GM12865 (cell line): ENCODE measurements at regions not wholly inside any gene's neighbourhood (a gene's known extent, or its start where the extent isn't known, plus 50 kb on each side); places are given as distances from the start of the nearest gene placed in this dataset.
"Not testable (repeated sequence)": the region's sequence is repeated elsewhere in the genome, so short reads cannot be mapped to it uniquely, and the experiment has no call there.

Experiments
- DNase-seq: peaks from one replicate; pipeline ENCODE4 v3.0.0; 2010; ENCODE audit warnings: low read depth
- H3K4me3 ChIP-seq: 2 replicates; pipeline ENCODE4 v1.5.1; 2011; ENCODE audit warnings: mild to moderate bottlenecking, low read depth, low read length, control low read depth
- TF ChIP-seq, protein P1 (sequence below): IDR thresholded peaks from 2 replicates; pipeline ENCODE4 v1.5.1; 2011; ENCODE audit warnings: low read length, control low read depth, low read depth, inconsistent platforms; ENCODE audit not compliant: insufficient read depth; ENCODE audit errors: missing control alignments

DNA sequence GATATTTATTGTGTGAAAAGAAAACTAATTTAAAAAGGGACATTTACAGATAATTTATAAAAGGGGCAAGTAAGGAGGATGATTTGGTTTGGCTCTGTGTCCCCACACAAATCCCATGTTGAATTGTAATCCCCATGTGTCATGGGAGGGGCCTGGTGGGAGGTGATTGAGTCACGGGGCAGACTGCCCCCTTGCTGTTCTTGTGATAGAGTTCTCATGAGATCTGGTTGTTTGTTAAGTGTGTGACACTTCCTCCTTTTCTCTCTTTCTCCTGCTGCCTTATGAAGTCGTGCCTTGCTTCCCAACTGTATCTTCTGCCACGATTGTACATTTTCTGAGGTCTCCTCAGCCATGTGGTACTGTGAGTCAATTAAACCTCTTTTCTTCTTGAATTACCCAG lies 171.0 kb upstream of the SEMA3E start:
- TF ChIP-seq, protein P1, sequence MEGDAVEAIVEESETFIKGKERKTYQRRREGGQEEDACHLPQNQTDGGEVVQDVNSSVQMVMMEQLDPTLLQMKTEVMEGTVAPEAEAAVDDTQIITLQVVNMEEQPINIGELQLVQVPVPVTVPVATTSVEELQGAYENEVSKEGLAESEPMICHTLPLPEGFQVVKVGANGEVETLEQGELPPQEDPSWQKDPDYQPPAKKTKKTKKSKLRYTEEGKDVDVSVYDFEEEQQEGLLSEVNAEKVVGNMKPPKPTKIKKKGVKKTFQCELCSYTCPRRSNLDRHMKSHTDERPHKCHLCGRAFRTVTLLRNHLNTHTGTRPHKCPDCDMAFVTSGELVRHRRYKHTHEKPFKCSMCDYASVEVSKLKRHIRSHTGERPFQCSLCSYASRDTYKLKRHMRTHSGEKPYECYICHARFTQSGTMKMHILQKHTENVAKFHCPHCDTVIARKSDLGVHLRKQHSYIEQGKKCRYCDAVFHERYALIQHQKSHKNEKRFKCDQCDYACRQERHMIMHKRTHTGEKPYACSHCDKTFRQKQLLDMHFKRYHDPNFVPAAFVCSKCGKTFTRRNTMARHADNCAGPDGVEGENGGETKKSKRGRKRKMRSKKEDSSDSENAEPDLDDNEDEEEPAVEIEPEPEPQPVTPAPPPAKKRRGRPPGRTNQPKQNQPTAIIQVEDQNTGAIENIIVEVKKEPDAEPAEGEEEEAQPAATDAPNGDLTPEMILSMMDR = no peak
- no peak for DNase-seq
- H3K4me3 ChIP-seq = no peak overlapping the region

- no peak for DNase-seq
- no peak overlapping the region for H3K4me3 ChIP-seq
- TF ChIP-seq, protein P1 = no peak
These were observed 165.5 kb upstream of the SEMA3E start for GRCh38 chr7:83814480-83814879.

GRCh38 chr7:83812563-83812962 lies 163.6 kb upstream of the SEMA3E start:
- DNase-seq, H3K4me3 ChIP-seq: not testable (repeated sequence)

DNA sequence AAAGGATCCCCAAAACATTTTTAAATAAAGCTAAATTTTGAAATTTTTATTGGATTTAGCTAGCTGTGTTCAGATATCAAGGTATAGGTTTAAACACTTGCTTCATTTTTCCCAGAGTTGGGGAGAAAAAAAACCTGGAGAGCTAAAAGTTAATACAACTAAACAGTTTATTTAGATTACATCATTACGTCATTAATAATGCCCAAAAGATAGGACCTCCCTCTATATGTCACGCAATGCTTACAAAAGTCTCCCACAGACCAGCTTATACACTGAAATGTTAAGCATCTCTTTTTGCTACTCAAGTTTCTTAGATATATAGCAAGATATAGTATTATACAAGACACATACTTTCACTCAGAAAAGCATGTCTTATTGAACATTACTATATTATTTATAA lies 160.0 kb upstream of the SEMA3E start:
- no peak for DNase-seq
- TF ChIP-seq, protein P1 = no peak
- H3K4me3 ChIP-seq = no peak overlapping the region

DNA sequence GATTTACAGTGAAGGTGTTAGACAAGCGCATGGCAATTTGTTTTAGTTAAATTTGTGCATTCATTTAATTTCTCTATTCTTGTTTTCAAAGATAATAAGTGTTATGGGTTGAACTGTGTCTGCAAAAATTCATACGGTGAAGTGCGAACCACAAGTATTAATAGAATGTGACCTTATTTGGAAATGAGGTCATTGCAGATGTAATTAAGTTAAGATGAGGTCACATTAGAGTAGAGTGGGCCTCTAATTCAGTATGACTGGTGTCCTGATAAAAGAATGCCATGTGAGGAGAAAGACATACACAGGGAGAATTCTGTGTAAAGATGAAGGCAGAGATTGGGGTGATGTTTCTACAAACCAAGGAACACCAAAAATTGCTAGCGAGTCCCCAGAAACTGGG lies 158.8 kb upstream of the SEMA3E start:
- DNase-seq = no peak
- no peak overlapping the region for H3K4me3 ChIP-seq
- TF ChIP-seq, protein P1 = no peak

GRCh38 chr7:83806538-83806937 lies 157.6 kb upstream of the SEMA3E start:
- TF ChIP-seq, protein P1 = no peak
- no peak overlapping the region for H3K4me3 ChIP-seq
- no peak for DNase-seq

DNA sequence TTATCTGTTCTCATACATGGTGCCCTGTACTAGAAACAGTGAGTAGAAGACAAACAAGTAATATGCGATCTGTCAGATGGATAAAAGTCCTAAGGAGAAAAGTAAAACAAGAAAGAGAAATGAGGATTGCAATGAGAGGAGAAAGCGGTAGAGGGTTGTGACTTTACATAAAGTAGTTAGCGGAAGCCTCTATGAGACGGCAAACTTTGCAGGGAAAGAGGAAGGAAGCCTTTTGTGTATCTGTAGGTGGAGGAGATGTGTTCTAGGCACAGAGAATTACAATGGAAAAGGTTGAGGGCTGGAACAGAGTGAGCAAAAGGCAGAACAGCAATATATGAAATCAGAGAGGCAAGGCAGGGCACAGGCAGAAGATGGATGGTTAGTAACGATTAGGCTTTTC lies 150.4 kb upstream of the SEMA3E start:
- TF ChIP-seq, protein P1 = no peak
- DNase-seq = no peak
- H3K4me3 ChIP-seq = no peak overlapping the region

DNA sequence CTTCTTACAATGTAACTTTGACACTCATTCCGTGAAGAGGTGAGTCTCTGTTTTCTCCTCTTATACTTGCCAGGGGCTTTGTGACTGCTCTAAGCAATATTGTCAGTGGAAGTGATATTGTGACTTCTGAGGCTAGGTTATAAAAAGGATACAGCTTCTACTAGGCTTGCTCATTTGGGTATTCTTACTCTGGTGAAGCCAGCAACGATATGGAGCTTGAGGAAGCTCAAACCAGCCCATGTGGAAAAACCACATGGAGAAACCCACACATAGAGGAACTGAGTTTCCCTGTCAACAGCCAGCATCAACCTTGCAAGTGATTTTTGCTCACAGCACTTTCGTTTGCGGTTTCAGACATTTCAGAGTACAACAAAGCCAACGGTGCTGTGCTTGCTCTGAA lies 149.6 kb upstream of the SEMA3E start:
- no peak overlapping the region for H3K4me3 ChIP-seq
- TF ChIP-seq, protein P1 = no peak
- DNase-seq = peak; percentile 92
